Ovary (tissue), 7 donors: ENCODE measurements at regions not wholly inside any gene's neighbourhood (a gene's known extent, or its start where the extent isn't known, plus 50 kb on each side); places are given as distances from the start of the nearest gene placed in this dataset.

Experiments
- DNase-seq, 5 donors: peaks; one replicate each; pipeline ENCODE4 v3.0.0-alpha.2; 2019 to 2020
- H3K27ac ChIP-seq, 2 donors: fragments of 200-600 bp; one replicate each; pipeline versions ENCODE4 v1.5.1 to v1.8.0; 2019 to 2022
- H3K27me3 ChIP-seq: fragments of 200-600 bp; one replicate; pipeline ENCODE4 v1.8.0; 2022
- H3K36me3 ChIP-seq: fragments of 200-600 bp; sonication (generic); one replicate; pipeline ENCODE4 v1.5.1; 2019
- H3K4me1 ChIP-seq: one replicate; pipeline ENCODE4 v1.8.1; 2013; ENCODE audit warnings: mild to moderate bottlenecking, moderate library complexity; ENCODE audit not compliant: insufficient read depth
- H3K4me3 ChIP-seq: fragments of 200-600 bp; sonication (generic); one replicate; pipeline ENCODE4 v1.5.1; 2017
- H3K9me3 ChIP-seq, 2 donors: fragments of 200-600 bp in 1 of 2; sonication (generic) in 1 of 2; one replicate each; pipeline versions ENCODE4 v1.5.1 to v1.8.1; 2013 to 2019; ENCODE audit warnings: mild to moderate bottlenecking in 1 of 2, moderate library complexity in 1 of 2
- CTCF ChIP-seq, 3 donors: fragments of 450-650 bp in 2 of 3; fragments of 200-600 bp in 1 of 3; IDR thresholded peaks; one replicate each; pipeline versions ENCODE4 v1.5.1 to v1.8.0; 2016 to 2022; ENCODE audit warnings: antibody characterized with exemption in 3 of 3, mild to moderate bottlenecking in 1 of 3
- EP300 ChIP-seq: sonication (generic); formaldehyde crosslinking; IDR thresholded peaks from one replicate; pipeline ENCODE4 v1.6.1; 2017; ENCODE audit warnings: antibody characterized with exemption
- POLR2A ChIP-seq: fragments of 450-650 bp; IDR thresholded peaks from one replicate; pipeline ENCODE4 v1.6.1; 2017; ENCODE audit warnings: antibody characterized with exemption, mild to moderate bottlenecking, moderate library complexity
- WGBS, 3 donors: extraction: QIAGEN DNeasy Blood & Tissue Kit in 1 of 3; methylation state at CpG; one replicate each; pipeline versions ENCODE4 v1.1.5 to v1.1.7; 2013 to 2017; 5-methylcytosine and 5-hydroxymethylcytosine counted together
- intact Hi-C, 4 donors: fragments of 100-400 bp; cut with DNase I; formaldehyde crosslinking; loops; one replicate each; pipeline versions ENCODE4 v1.11.0 to v1.15.1; 2022 to 2023
- donor health status: DM: no; HTN: no; CAD: no; lungs with moderate emphysema.
- donor health status: DM: no; HTN: no; CAD: no.
- donor health status: Bipolar disorder and iron deficiency.
- donor health status: DM: no; HTN: no; CAD: no.
- donor health status: DM: yes; HTN: yes; CAD: no.

GRCh38 chr2:13660231-13660630 lies 943.5 kb downstream of the TRIB2 start:
- H3K27ac ChIP-seq: no peak overlapping the region
- DNase-seq: no peak
- H3K36me3 ChIP-seq: no peaks in the 10 kb centered on the region
- WGBS, 3 donors: 71 to 81% (median 73%) methylated on average over 3 of the region's 3 CpGs
- TF ChIP-seq CTCF (IDR thresholded peaks at IDR 0.05) (no peak), POLR2A (no peak), EP300 (no peak)
- peaks cover 3% of the 10 kb centered on the region for H3K27me3 ChIP-seq
- H3K9me3 ChIP-seq: no peaks in the 10 kb centered on the region
- H3K4me1 ChIP-seq: no peaks in the 10 kb centered on the region
- intact Hi-C loops: no loop called here
- H3K4me3 ChIP-seq: no peak overlapping the region

- Histone ChIP-seq H3K36me3 (no peaks in the 10 kb centered on the region), H3K9me3 (no peaks in the 10 kb centered on the region), H3K4me1 (no peaks in the 10 kb centered on the region), H3K27ac (no peak overlapping the region), H3K4me3 (no peak overlapping the region), H3K27me3 (peaks cover 3% of the 10 kb centered on the region)
- no peak for TF ChIP-seq EP300
- TF ChIP-seq POLR2A: no peak
- intact Hi-C loops: no loop called here
- WGBS, 3 donors: 42 to 52% (median 44%) methylated on average over 1 of the region's 1 CpG
- DNase-seq: no peak
Measured at GRCh38 chr2:13662055-13662454, 945.3 kb downstream of the TRIB2 start.

GRCh38 chr2:13666582-13667414 lies 950.1 kb downstream of the TRIB2 start:
- H3K9me3 ChIP-seq: no peaks in the 10 kb centered on the region
- TF ChIP-seq EP300 (no peak), POLR2A (no peak), CTCF (IDR thresholded peaks at IDR 0.05) (no peak)
- WGBS, 3 donors: 40 to 56% (median 54%) methylated on average over 3 of the region's 3 CpGs
- no peaks in the 10 kb centered on the region for H3K36me3 ChIP-seq
- no peaks in the 10 kb centered on the region for H3K27me3 ChIP-seq
- H3K27ac ChIP-seq: no peak overlapping the region
- no peak for DNase-seq
- intact Hi-C loops: no loop called here
- no peaks in the 10 kb centered on the region for H3K4me1 ChIP-seq
- no peak overlapping the region for H3K4me3 ChIP-seq

GRCh38 chr2:13667415-13667757 lies 950.6 kb downstream of the TRIB2 start:
- 93 to 96% (median 94%) methylated on average over 1 of the region's 1 CpG for WGBS, 3 donors

More at GRCh38 chr2:13667415-13667757, 950.6 kb downstream of the TRIB2 start:
- no peak for TF ChIP-seq EP300
- TF ChIP-seq CTCF (IDR thresholded peaks at IDR 0.05): no peak
- no peak for TF ChIP-seq POLR2A
- H3K9me3 ChIP-seq: no peaks in the 10 kb centered on the region
- H3K4me1 ChIP-seq: no peaks in the 10 kb centered on the region
- H3K4me3 ChIP-seq: no peak overlapping the region
- no peak for DNase-seq
- no peak overlapping the region for H3K27ac ChIP-seq
- no peaks in the 10 kb centered on the region for H3K27me3 ChIP-seq
- H3K36me3 ChIP-seq: no peaks in the 10 kb centered on the region
- intact Hi-C loops: no loop called here
